HEK293T (cell line): ENCODE measurements at regions not wholly inside any gene's neighbourhood (a gene's known extent, or its start where the extent isn't known, plus 50 kb on each side); places are given as distances from the start of the nearest gene placed in this dataset.

Source experiments
- ARNT ChIP-seq: fragments of 450-650 bp; IDR thresholded peaks from 2 replicates; pipeline ENCODE4 v1.6.1; 2017; ENCODE audit warnings: mild to moderate bottlenecking
- FOXM1 ChIP-seq: fragments of 450-650 bp; IDR thresholded peaks from 2 replicates; pipeline ENCODE4 v1.6.1; 2017; ENCODE audit warnings: mild to moderate bottlenecking, borderline replicate concordance
- NFRKB ChIP-seq: fragments of 450-650 bp; IDR thresholded peaks from 2 replicates; pipeline ENCODE4 v1.6.1; 2016; ENCODE audit warnings: mild to moderate bottlenecking, moderate library complexity
- PKNOX1 ChIP-seq: fragments of 450-650 bp; IDR thresholded peaks from 2 replicates; pipeline ENCODE4 v1.6.1; 2016
- ZNF384 ChIP-seq: fragments of 450-650 bp; IDR thresholded peaks from 2 replicates; pipeline ENCODE4 v1.6.1; 2016

GRCh38 chr22:47279746-47280145 is 517.3 kb downstream of the TBC1D22A start:
- TF ChIP-seq PKNOX1: no peak
- TF ChIP-seq ZNF384: no peak
- no peak for TF ChIP-seq ARNT
- no peak for TF ChIP-seq NFRKB
- TF ChIP-seq FOXM1: no peak
